ENCODE measurements at regions not wholly inside any gene's neighbourhood (a gene's known extent, or its start where the extent isn't known, plus 50 kb on each side); places are given as distances from the start of the nearest gene placed in this dataset.

DNA sequence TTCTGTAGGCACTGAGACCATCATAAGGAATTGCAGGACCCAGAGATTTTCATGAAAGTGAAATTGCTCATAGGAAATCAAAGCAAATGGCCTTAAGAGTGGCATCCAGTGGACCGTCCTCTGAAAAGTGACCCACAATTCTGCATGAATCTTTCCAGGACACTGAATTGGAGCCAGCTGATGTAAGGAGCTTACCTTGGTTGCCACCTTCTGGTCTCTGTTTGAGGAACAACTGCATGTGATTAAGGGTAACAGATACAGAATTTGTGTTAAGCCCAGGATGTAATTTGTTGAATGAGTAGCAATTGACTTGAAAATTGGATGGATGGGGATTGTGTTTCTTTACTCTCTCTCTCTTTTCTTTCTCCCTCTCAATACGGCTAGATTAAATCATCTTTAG lies 49.9 kb upstream of the GAS1 start:
- Histone ChIP-seq H3K27ac (ENCODE audit: low read depth, low read length) (no peak overlapping the region), H3K9ac (ENCODE audit: low read length) (no peak overlapping the region), H3K4me1 (ENCODE audit: insufficient read depth, low read length) (no peaks in the 10 kb centered on the region), H3K27me3 (ENCODE audit: control insufficient read depth in 1 of 2, insufficient read depth in 2 of 2, low read length in 2 of 2) (no peaks in the 10 kb centered on the region), H3K4me3 (ENCODE audit: low read depth in 1 of 2, low read length in 2 of 2) (no peak overlapping the region), H3K36me3 (ENCODE audit: insufficient read depth, low read length) (no peaks in the 10 kb centered on the region), H3K9me3 (ENCODE audit: low read length) (no peaks in the 10 kb centered on the region)

DNA sequence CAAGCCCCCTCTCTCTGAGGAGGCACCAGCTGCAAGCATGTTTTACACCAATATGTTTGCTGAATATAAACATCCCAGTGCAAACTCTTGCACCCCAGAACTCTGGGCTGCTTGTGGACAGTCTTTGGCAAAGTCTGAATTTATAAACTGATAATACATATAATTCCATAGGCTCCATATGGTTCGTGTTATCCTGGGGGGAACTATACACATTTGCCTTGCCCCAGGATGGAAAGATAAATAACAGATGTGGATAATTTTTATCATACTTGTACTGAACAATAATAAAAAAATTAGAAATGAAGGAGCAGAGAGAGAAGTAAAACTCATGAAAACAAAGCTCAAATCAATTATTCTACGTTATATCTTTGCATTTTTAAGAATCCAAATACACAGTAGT lies 50.6 kb upstream of the GAS1 start:
- H3K4me1 ChIP-seq (ENCODE audit: insufficient read depth, low read length): no peaks in the 10 kb centered on the region
- H3K27me3 ChIP-seq (ENCODE audit: control insufficient read depth in 1 of 2, insufficient read depth in 2 of 2, low read length in 2 of 2): no peaks in the 10 kb centered on the region
- H3K27ac ChIP-seq (ENCODE audit: low read depth, low read length): no peak overlapping the region
- H3K4me3 ChIP-seq (ENCODE audit: low read depth in 1 of 2, low read length in 2 of 2): no peak overlapping the region
- no peak overlapping the region for H3K9ac ChIP-seq (ENCODE audit: low read length)
- H3K9me3 ChIP-seq (ENCODE audit: low read length): no peaks in the 10 kb centered on the region
- H3K36me3 ChIP-seq (ENCODE audit: insufficient read depth, low read length): no peaks in the 10 kb centered on the region

DNA sequence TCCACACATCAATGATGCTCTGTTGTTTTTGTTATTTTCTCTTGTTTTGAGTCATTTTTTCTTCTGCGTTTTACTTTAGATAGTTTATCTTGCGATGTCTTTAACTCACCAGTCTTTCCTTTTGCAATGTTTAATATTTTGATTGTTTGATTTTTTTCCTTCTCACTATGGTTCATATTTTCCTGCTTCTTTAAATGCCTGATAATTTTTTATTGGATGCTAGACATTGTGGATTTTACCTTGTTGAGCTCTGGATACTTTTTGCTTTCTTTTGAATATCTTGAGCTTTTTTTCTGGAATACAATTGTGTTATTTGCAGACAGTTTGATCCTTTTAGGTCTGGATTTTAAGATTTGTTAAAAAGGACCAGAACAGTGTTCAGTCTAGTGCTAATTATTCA lies 55.2 kb upstream of the GAS1 start:
- Histone ChIP-seq H3K9ac (ENCODE audit: low read length) (no peak overlapping the region), H3K4me1 (ENCODE audit: insufficient read depth, low read length) (peaks cover 7% of the 10 kb centered on the region), H3K9me3 (ENCODE audit: low read length) (no peaks in the 10 kb centered on the region), H3K27ac (ENCODE audit: low read depth, low read length) (no peak overlapping the region), H3K36me3 (ENCODE audit: insufficient read depth, low read length) (no peaks in the 10 kb centered on the region), H3K4me3 (ENCODE audit: low read depth in 1 of 2, low read length in 2 of 2) (no peak overlapping the region), H3K27me3 (ENCODE audit: control insufficient read depth in 1 of 2, insufficient read depth in 2 of 2, low read length in 2 of 2) (no peaks in the 10 kb centered on the region)

DNA sequence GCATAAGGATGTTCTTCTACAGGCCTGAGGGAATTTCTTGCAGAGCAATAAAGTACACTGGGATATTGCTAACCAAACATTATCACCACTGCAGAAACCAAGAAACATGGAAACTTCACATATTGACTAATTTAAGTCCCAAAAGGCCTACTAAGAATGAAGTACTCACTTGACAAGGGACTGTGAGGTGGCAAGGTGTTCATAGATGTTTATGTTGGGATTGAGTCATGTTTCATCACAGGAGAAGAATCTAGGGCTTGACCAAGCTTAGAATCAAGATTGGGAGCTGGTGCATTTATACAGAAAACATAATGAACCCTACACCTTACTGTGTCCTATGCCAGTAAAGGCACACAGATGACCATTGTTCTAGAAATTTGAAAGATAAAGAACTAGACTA lies 56.7 kb upstream of the GAS1 start:
- H3K27me3 ChIP-seq (ENCODE audit: control insufficient read depth in 1 of 2, insufficient read depth in 2 of 2, low read length in 2 of 2): no peaks in the 10 kb centered on the region
- peaks cover 12% of the 10 kb centered on the region for H3K4me1 ChIP-seq (ENCODE audit: insufficient read depth, low read length)
- no peak overlapping the region for H3K27ac ChIP-seq (ENCODE audit: low read depth, low read length)
- H3K9me3 ChIP-seq (ENCODE audit: low read length): no peaks in the 10 kb centered on the region
- no peaks in the 10 kb centered on the region for H3K36me3 ChIP-seq (ENCODE audit: insufficient read depth, low read length)
- H3K9ac ChIP-seq (ENCODE audit: low read length): no peak overlapping the region
- H3K4me3 ChIP-seq (ENCODE audit: low read depth in 1 of 2, low read length in 2 of 2): no peak overlapping the region

DNA sequence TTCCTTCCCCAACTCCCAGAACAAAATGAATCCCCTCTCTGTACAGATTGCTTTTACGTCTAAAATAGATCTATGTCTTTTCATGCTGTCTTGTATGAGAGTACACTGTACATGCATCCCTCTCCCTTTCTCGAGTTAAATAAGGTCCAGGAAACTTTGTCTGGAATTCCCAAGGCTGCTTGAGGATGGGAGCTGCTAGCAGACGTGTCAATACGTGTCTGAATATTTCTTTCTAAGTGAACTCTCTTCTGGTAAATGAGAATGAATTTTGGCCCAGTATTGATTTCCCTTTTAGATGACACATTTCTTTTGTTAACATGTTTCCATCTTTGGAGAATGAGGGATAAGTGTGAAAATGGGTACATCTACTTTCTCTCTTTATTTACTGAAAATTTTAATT lies 59.6 kb upstream of the GAS1 start:
- H3K4me1 ChIP-seq (ENCODE audit: insufficient read depth, low read length): peaks cover 12% of the 10 kb centered on the region
- H3K4me3 ChIP-seq (ENCODE audit: low read depth in 1 of 2, low read length in 2 of 2): no peak overlapping the region
- no peaks in the 10 kb centered on the region for H3K36me3 ChIP-seq (ENCODE audit: insufficient read depth, low read length)
- H3K9ac ChIP-seq (ENCODE audit: low read length): no peak overlapping the region
- H3K27me3 ChIP-seq (ENCODE audit: control insufficient read depth in 1 of 2, insufficient read depth in 2 of 2, low read length in 2 of 2): no peaks in the 10 kb centered on the region
- no peaks in the 10 kb centered on the region for H3K9me3 ChIP-seq (ENCODE audit: low read length)
- no peak overlapping the region for H3K27ac ChIP-seq (ENCODE audit: low read depth, low read length)

DNA sequence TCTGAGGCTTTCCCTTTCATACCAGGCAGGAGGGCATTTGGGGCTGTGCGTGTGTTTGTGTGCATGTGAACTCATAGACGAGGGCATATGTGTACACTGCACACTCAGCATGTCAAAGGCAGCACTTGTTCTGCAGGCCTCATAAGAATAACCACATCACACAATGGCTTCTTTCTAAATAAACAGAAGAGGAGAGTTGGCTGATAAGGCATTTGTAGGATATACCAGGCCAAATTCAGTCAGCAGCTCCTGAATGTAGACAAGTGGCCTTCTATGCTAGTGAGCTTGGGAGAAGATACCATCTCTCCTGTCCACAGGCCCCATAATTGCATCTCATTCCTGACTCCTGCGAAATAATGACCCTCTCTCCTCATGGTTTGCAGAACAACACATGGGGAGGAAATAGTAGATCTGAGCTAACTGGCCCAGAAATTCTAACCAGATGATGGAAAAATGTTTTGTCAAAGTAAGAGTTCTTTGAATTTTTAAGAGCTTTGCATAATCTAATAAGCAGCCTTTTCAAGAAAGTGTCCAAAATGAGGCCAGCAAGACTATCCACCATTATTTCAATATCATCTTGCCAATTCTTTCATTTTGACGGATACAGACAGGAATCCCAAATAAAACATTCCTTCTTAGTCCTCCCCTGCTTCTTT lies 60.5 kb upstream of the GAS1 start:
- H3K9me3 ChIP-seq (ENCODE audit: low read length): no peaks in the 10 kb centered on the region
- peaks cover 12% of the 10 kb centered on the region for H3K4me1 ChIP-seq (ENCODE audit: insufficient read depth, low read length)
- H3K4me3 ChIP-seq (ENCODE audit: low read depth in 1 of 2, low read length in 2 of 2): no peak overlapping the region
- no peaks in the 10 kb centered on the region for H3K27me3 ChIP-seq (ENCODE audit: control insufficient read depth in 1 of 2, insufficient read depth in 2 of 2, low read length in 2 of 2)
- H3K27ac ChIP-seq (ENCODE audit: low read depth, low read length): no peak overlapping the region
- H3K36me3 ChIP-seq (ENCODE audit: insufficient read depth, low read length): no peaks in the 10 kb centered on the region
- no peak overlapping the region for H3K9ac ChIP-seq (ENCODE audit: low read length)

DNA sequence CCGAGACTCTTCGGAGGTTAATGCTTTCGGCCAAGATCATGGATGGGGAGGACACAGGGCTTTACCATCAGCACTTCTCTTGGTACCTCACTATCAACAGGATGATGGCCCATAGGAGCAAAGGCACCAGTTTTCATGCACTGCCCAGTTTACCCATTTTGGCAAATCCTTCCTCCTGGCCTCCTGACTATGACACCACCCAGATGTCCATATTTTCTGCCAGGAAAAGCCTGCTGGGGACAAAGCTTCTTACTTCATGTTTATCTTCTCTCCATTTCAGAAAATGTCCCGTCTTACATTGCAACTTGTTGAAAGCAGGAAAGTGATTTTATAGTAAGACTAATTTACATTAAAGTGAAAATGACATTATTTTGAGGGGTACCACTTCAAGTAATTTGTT lies 61.4 kb upstream of the GAS1 start:
- peak overlapping the region; percentile 74 for H3K27ac ChIP-seq (ENCODE audit: low read depth, low read length)
- H3K36me3 ChIP-seq (ENCODE audit: insufficient read depth, low read length): no peaks in the 10 kb centered on the region
- no peak overlapping the region for H3K4me3 ChIP-seq (ENCODE audit: low read depth in 1 of 2, low read length in 2 of 2)
- H3K4me1 ChIP-seq (ENCODE audit: insufficient read depth, low read length): peaks cover 12% of the 10 kb centered on the region
- no peak overlapping the region for H3K9ac ChIP-seq (ENCODE audit: low read length)
- H3K9me3 ChIP-seq (ENCODE audit: low read length): no peaks in the 10 kb centered on the region
- H3K27me3 ChIP-seq (ENCODE audit: control insufficient read depth in 1 of 2, insufficient read depth in 2 of 2, low read length in 2 of 2): no peaks in the 10 kb centered on the region

DNA sequence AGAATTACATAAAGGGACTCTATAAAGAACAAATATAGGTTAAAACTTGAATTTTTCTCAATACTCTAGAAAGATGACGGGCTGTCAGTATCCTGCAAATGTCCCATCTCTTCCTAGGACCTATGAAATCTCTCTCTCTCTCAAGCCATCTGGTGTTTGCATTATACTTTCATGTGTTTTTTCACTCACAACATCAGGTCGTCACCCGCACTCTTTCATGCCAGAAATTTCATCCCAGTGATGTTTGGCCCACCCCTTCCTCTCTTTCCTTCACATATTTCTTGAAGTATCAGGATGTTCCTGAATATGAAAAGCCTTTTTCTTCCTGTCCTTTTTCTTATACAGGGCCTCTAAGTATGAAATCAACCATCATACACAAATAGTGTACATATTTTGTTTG lies 63.3 kb upstream of the GAS1 start:
- peaks cover 12% of the 10 kb centered on the region for H3K4me1 ChIP-seq (ENCODE audit: insufficient read depth, low read length)
- H3K27ac ChIP-seq (ENCODE audit: low read depth, low read length): no peak overlapping the region
- no peaks in the 10 kb centered on the region for H3K9me3 ChIP-seq (ENCODE audit: low read length)
- no peaks in the 10 kb centered on the region for H3K36me3 ChIP-seq (ENCODE audit: insufficient read depth, low read length)
- no peak overlapping the region for H3K9ac ChIP-seq (ENCODE audit: low read length)
- no peaks in the 10 kb centered on the region for H3K27me3 ChIP-seq (ENCODE audit: control insufficient read depth in 1 of 2, insufficient read depth in 2 of 2, low read length in 2 of 2)
- no peak overlapping the region for H3K4me3 ChIP-seq (ENCODE audit: low read depth in 1 of 2, low read length in 2 of 2)

DNA sequence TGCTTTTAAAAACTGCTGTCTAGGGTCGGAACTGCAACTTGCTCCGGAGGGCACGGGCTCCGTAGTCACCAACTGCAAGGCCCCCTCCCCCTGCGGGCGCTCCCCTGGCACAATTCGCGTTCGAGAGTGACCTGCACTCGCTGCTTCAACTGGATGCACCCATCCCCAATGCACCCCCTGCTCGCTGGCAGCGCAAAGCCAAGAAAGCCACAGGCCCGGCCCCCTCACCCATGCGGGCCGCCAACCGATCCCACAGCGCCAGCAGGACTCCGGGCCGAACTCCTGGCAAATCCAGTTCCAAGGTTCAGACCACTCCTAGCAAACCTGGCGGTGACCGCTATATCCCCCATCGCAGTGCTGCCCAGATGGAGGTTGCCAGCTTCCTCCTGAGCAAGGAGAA lies 64.2 kb upstream of the GAS1 start:
- H3K9me3 ChIP-seq (ENCODE audit: low read length): no peaks in the 10 kb centered on the region
- H3K27ac ChIP-seq (ENCODE audit: low read depth, low read length): no peak overlapping the region
- no peaks in the 10 kb centered on the region for H3K27me3 ChIP-seq (ENCODE audit: control insufficient read depth in 1 of 2, insufficient read depth in 2 of 2, low read length in 2 of 2)
- no peak overlapping the region for H3K4me3 ChIP-seq (ENCODE audit: low read depth in 1 of 2, low read length in 2 of 2)
- H3K36me3 ChIP-seq (ENCODE audit: insufficient read depth, low read length): no peaks in the 10 kb centered on the region
- no peak overlapping the region for H3K9ac ChIP-seq (ENCODE audit: low read length)
- H3K4me1 ChIP-seq (ENCODE audit: insufficient read depth, low read length): peaks cover 12% of the 10 kb centered on the region

DNA sequence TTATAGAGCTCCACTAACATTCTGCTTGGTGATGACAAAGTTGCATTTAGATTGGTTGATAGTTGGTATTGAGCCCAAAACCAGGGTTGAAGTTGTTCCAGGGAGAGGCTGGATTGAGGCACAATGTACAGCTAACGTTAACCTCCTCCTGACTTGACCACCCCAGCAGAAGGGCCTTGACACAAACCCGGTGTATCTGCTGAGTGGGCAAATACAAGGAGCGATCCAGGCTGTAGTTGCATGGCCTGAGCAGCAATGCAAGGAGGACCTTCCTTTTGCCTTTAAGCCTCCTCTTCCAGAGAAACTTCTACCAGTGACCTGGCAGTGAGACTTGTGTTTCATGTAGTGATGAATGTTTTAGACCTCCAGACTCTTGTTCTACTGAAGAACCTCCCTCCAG lies 66.2 kb upstream of the GAS1 start:
- Histone ChIP-seq H3K4me1 (ENCODE audit: insufficient read depth, low read length) (no peaks in the 10 kb centered on the region), H3K36me3 (ENCODE audit: insufficient read depth, low read length) (no peaks in the 10 kb centered on the region), H3K9ac (ENCODE audit: low read length) (no peak overlapping the region), H3K9me3 (ENCODE audit: low read length) (no peaks in the 10 kb centered on the region), H3K27me3 (ENCODE audit: control insufficient read depth in 1 of 2, insufficient read depth in 2 of 2, low read length in 2 of 2) (no peaks in the 10 kb centered on the region), H3K4me3 (ENCODE audit: low read depth in 1 of 2, low read length in 2 of 2) (no peak overlapping the region), H3K27ac (ENCODE audit: low read depth, low read length) (no peak overlapping the region)

DNA sequence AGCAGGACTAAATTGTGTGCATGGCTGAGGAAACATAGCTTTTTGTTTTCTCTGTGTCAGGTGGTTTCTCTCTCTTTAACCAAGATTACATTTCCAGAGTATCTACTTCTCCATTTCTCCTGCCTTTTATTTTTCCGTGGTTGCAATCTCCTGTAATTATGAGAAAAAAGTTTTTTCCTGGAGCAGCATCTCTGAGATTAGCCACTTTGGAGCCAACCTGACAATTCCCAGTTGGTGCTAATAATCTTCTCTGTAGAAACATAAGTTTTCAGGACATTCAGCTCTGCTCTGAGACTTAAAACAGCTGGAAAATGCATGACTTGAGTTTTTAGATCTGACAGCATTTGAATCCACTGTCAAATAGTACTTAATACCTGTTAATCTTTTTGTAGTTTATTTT lies 67.1 kb upstream of the GAS1 start:
- Histone ChIP-seq H3K9ac (ENCODE audit: low read length) (no peak overlapping the region), H3K27me3 (ENCODE audit: control insufficient read depth in 1 of 2, insufficient read depth in 2 of 2, low read length in 2 of 2) (no peaks in the 10 kb centered on the region), H3K4me3 (ENCODE audit: low read depth in 1 of 2, low read length in 2 of 2) (no peak overlapping the region), H3K9me3 (ENCODE audit: low read length) (no peaks in the 10 kb centered on the region), H3K4me1 (ENCODE audit: insufficient read depth, low read length) (no peaks in the 10 kb centered on the region), H3K36me3 (ENCODE audit: insufficient read depth, low read length) (no peaks in the 10 kb centered on the region), H3K27ac (ENCODE audit: low read depth, low read length) (no peak overlapping the region)

DNA sequence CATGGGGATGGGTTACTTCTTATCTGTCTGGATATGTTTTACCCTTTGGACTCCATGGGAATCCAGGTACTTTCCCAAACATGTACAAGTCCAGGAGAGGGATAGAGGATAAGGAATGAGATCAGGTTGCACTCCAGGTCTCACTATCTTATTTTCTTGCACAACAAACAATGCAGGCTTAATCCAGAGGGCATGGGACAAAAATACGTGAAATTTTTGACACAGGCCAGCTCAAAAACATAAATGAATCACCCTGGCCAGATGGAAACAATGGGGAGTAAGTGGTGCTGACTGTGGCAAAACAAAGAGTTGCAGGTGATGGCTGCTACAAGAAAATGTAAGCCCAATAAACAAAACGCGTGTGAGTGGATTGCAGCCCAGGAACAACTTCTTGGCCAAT lies 69.4 kb upstream of the GAS1 start:
- Histone ChIP-seq H3K27ac (ENCODE audit: low read depth, low read length) (no peak overlapping the region), H3K27me3 (ENCODE audit: control insufficient read depth in 1 of 2, insufficient read depth in 2 of 2, low read length in 2 of 2) (no peaks in the 10 kb centered on the region), H3K4me1 (ENCODE audit: insufficient read depth, low read length) (no peaks in the 10 kb centered on the region), H3K4me3 (ENCODE audit: low read depth in 1 of 2, low read length in 2 of 2) (no peak overlapping the region), H3K9ac (ENCODE audit: low read length) (no peak overlapping the region), H3K36me3 (ENCODE audit: insufficient read depth, low read length) (no peaks in the 10 kb centered on the region), H3K9me3 (ENCODE audit: low read length) (no peaks in the 10 kb centered on the region)
